ENCODE measurements at regions not wholly inside any gene's neighbourhood (a gene's known extent, or its start where the extent isn't known, plus 50 kb on each side); places are given as distances from the start of the nearest gene placed in this dataset.

DNA sequence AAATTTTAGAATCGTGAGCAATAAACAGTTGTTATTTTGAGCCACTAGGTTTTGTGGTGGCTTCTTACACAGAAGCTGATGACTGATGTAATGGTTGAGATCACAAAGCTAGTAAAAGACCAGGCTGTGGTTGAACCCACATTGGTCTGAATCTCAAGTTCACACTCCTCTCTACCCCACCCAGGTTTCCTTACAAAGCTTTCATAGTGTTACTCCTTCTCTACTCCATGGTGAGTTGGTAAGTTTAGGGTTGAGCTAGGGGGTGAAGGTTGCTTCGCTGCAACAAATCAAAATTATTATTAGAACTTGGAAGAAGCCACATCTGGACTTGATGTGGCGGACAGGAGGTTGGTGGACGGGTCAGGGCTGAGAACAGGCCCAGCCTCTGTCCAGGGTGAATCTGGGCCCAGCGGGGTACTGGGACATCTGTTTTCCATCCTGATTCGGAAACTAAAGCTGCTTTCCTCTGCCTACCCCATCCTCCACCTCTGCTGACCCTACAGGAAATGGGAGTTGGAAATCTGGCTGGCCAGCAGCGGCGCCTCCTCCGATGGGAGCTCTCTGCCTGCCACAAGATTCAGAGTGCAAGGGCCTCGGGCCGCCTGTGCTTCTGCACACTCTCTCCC lies 86.3 kb downstream of the ZFP36L2 start:
- no peak overlapping the region for H3K27ac ChIP-seq
- no peaks in the 10 kb centered on the region for H3K36me3 ChIP-seq (ENCODE audit: insufficient read depth, low read length)
- no peak for TF ChIP-seq POLR2AphosphoS5 (IDR thresholded peaks at IDR 0.05; ENCODE audit: borderline replicate concordance, low read depth, low read length)
- TF ChIP-seq FOXP2 (optimal IDR thresholded peaks at IDR 0.05; ENCODE audit: control extremely low read depth, extremely low read length, insufficient read depth) = no peak
- TF ChIP-seq EZH2 (IDR thresholded peaks at IDR 0.05) = no peak
- no peak overlapping the region for H3K4me3 ChIP-seq
- no peak for DNase-seq (ENCODE audit: low read depth, low spot score)
- no peaks in the 10 kb centered on the region for H3K9me3 ChIP-seq (ENCODE audit: low read depth, low read length)
- H3K9ac ChIP-seq (ENCODE audit: insufficient read length) = no peak overlapping the region

DNA sequence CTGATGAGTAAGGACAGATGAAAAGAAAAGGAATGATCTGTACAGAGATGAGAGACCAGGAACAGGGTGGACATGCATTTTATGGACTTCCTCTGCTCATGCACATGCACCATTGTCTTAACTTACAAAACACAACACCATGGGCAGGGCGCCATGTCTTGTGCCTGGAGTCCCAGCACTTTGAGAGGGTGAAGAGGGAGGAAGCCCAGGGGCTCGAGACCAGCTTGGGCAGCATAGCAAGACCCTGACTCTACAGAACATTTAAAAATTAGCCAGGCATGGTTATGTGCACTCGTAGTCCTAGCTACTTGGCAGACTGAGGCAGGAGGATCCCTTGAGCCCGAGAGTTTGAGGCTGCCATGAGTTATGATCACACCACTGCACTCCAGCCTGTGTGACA lies 86.9 kb downstream of the ZFP36L2 start:
- TF ChIP-seq EZH2 (IDR thresholded peaks at IDR 0.05) (no peak), POLR2AphosphoS5 (IDR thresholded peaks at IDR 0.05; ENCODE audit: borderline replicate concordance, low read depth, low read length) (no peak), FOXP2 (optimal IDR thresholded peaks at IDR 0.05; ENCODE audit: control extremely low read depth, extremely low read length, insufficient read depth) (no peak)
- Histone ChIP-seq H3K4me3 (no peak overlapping the region), H3K9me3 (ENCODE audit: low read depth, low read length) (no peaks in the 10 kb centered on the region), H3K27ac (no peak overlapping the region), H3K9ac (ENCODE audit: insufficient read length) (no peak overlapping the region), H3K36me3 (ENCODE audit: insufficient read depth, low read length) (no peaks in the 10 kb centered on the region)
- DNase-seq (ENCODE audit: low read depth, low spot score) = no peak

DNA sequence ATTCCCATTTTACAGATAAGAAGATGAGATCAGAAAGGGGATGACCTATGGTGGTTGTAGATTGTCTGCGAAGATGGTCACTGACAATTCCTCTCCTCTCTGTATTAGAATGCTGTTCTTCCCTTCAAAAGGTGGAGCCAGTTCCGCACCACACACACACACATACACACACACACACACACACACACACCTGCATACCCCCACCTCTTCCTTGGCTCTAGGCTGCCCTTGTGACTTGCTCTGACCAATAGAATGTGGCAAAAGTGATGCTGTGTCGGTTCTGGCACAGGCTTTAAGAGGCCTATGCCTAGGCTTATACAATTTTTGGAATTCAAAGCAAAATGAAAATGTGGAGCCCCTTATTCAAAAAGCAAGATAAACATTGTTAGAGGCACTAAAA lies 88.0 kb downstream of the ZFP36L2 start:
- no peak overlapping the region for H3K27ac ChIP-seq
- H3K4me3 ChIP-seq = no peak overlapping the region
- no peak for DNase-seq (ENCODE audit: low read depth, low spot score)
- H3K9me3 ChIP-seq (ENCODE audit: low read depth, low read length) = no peaks in the 10 kb centered on the region
- TF ChIP-seq EZH2 (IDR thresholded peaks at IDR 0.05) (no peak), FOXP2 (optimal IDR thresholded peaks at IDR 0.05; ENCODE audit: control extremely low read depth, extremely low read length, insufficient read depth) (no peak), POLR2AphosphoS5 (IDR thresholded peaks at IDR 0.05; ENCODE audit: borderline replicate concordance, low read depth, low read length) (no peak)
- H3K9ac ChIP-seq (ENCODE audit: insufficient read length) = no peak overlapping the region
- no peaks in the 10 kb centered on the region for H3K36me3 ChIP-seq (ENCODE audit: insufficient read depth, low read length)

DNA sequence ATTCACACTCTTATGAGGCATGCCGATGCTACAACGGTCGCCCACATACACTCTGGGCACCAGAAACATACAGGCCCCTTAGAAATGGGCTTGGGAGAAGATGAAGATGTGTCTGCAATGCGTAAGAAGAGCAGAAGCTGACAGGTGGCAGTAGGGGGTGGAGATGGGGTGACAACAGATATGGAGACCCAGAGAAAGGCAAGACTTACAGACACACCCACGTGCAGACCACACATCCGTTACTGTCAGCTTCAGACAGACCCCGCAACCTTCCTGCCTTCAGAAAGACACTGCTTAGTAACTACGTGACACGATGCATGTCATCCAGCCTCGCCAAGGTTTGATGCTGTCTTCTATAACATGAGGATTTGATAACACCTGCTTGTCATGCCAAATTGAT lies 89.5 kb downstream of the ZFP36L2 start:
- TF ChIP-seq EZH2 (IDR thresholded peaks at IDR 0.05) = no peak
- no peak for TF ChIP-seq POLR2AphosphoS5 (IDR thresholded peaks at IDR 0.05; ENCODE audit: borderline replicate concordance, low read depth, low read length)
- no peak for TF ChIP-seq FOXP2 (optimal IDR thresholded peaks at IDR 0.05; ENCODE audit: control extremely low read depth, extremely low read length, insufficient read depth)
- no peaks in the 10 kb centered on the region for H3K36me3 ChIP-seq (ENCODE audit: insufficient read depth, low read length)
- no peaks in the 10 kb centered on the region for H3K9me3 ChIP-seq (ENCODE audit: low read depth, low read length)
- H3K4me3 ChIP-seq = no peak overlapping the region
- H3K27ac ChIP-seq = no peak overlapping the region
- DNase-seq (ENCODE audit: low read depth, low spot score) = no peak
- H3K9ac ChIP-seq (ENCODE audit: insufficient read length) = no peak overlapping the region

DNA sequence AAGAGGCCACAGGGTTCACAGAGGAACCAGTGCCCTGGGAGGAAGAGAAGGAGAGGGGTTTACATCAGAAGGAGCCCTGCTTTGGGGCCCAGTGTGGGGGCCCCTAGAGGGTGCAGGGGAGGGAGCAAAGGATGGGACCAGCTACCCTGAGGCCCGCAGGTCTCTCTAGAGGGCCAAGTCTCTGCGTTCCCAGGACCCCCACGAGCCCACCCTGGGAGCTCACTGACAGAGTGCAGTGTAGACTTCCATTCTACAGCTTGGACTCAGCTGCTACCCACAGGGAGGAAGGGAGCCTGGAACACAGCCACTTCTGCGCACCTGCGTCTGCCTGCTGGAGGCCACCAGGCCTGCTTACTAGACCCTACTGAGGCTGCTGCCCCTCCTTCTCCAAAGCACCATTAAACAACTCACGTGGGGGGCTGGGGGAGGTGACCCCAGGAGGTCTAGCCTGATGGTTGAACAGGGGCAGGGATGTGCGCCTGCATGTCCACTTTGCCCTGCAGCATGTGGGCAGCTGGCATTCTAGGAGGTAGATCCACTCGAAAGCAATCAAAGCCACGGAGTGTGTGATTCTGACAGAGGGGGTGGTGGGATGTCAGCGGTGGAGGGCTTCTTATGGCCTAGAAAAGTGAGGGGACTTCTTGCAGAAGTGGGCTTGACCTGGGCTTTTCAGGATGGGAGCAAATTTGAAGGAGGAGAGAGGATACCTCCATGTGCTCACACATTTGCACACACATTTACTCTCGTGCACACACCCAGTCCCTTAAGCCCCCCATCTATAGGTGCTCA lies 90.2 kb downstream of the ZFP36L2 start:
- H3K9me3 ChIP-seq (ENCODE audit: low read depth, low read length) = no peaks in the 10 kb centered on the region
- H3K36me3 ChIP-seq (ENCODE audit: insufficient read depth, low read length) = no peaks in the 10 kb centered on the region
- H3K9ac ChIP-seq (ENCODE audit: insufficient read length) = no peak overlapping the region
- TF ChIP-seq FOXP2 (optimal IDR thresholded peaks at IDR 0.05; ENCODE audit: control extremely low read depth, extremely low read length, insufficient read depth) (no peak), EZH2 (IDR thresholded peaks at IDR 0.05) (no peak), POLR2AphosphoS5 (IDR thresholded peaks at IDR 0.05; ENCODE audit: borderline replicate concordance, low read depth, low read length) (no peak)
- no peak overlapping the region for H3K4me3 ChIP-seq
- no peak for DNase-seq (ENCODE audit: low read depth, low spot score)
- no peak overlapping the region for H3K27ac ChIP-seq

DNA sequence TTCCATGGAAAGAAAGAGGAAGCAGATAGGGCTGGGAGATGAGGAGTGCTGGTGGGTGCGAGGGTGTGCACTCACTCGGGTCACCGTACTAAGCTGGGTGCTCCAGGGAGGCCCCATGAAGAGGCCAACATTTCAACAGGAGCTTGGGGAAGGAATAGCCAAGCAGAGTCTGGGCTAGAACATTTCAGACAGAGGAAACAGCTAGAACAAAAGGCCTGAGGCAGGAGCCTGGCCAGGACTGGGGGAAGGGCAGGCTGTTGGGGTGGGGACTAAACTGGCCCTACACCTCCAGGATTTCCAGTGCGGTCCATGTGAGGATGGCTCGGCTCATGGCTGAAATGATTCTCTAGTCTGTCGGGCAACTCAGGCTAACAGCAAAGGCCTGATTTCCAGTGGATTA lies 90.8 kb downstream of the ZFP36L2 start:
- Histone ChIP-seq H3K9me3 (ENCODE audit: low read depth, low read length) (no peaks in the 10 kb centered on the region), H3K27ac (no peak overlapping the region), H3K9ac (ENCODE audit: insufficient read length) (no peak overlapping the region), H3K4me3 (no peak overlapping the region), H3K36me3 (ENCODE audit: insufficient read depth, low read length) (no peaks in the 10 kb centered on the region)
- TF ChIP-seq EZH2 (IDR thresholded peaks at IDR 0.05) = no peak
- TF ChIP-seq POLR2AphosphoS5 (IDR thresholded peaks at IDR 0.05; ENCODE audit: borderline replicate concordance, low read depth, low read length) = no peak
- TF ChIP-seq FOXP2 (optimal IDR thresholded peaks at IDR 0.05; ENCODE audit: control extremely low read depth, extremely low read length, insufficient read depth) = no peak
- DNase-seq (ENCODE audit: low read depth, low spot score) = no peak

DNA sequence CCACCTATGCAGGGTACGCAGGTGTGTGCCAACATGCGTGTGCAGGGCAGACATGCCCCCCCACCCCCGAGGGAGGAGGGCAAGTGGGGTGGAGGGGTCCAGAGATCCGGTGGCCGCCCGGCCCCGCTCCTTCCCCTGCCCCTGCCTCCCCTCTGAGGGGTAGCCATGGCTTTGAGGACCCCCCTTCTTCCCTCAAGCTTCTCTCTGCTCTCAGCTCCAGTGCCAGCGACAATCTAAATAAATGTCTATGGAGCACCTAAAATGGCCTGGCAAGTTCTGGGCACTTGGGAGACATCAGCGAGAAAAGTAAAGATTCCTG lies 91.9 kb downstream of the ZFP36L2 start:
- no peak for TF ChIP-seq POLR2AphosphoS5 (IDR thresholded peaks at IDR 0.05; ENCODE audit: borderline replicate concordance, low read depth, low read length)
- no peak for TF ChIP-seq EZH2 (IDR thresholded peaks at IDR 0.05)
- TF ChIP-seq FOXP2 (optimal IDR thresholded peaks at IDR 0.05; ENCODE audit: control extremely low read depth, extremely low read length, insufficient read depth) = no peak
- DNase-seq (ENCODE audit: low read depth, low spot score) = no peak
- H3K36me3 ChIP-seq (ENCODE audit: insufficient read depth, low read length) = no peaks in the 10 kb centered on the region
- no peaks in the 10 kb centered on the region for H3K9me3 ChIP-seq (ENCODE audit: low read depth, low read length)
- no peak overlapping the region for H3K9ac ChIP-seq (ENCODE audit: insufficient read length)
- no peak overlapping the region for H3K4me3 ChIP-seq
- no peak overlapping the region for H3K27ac ChIP-seq

DNA sequence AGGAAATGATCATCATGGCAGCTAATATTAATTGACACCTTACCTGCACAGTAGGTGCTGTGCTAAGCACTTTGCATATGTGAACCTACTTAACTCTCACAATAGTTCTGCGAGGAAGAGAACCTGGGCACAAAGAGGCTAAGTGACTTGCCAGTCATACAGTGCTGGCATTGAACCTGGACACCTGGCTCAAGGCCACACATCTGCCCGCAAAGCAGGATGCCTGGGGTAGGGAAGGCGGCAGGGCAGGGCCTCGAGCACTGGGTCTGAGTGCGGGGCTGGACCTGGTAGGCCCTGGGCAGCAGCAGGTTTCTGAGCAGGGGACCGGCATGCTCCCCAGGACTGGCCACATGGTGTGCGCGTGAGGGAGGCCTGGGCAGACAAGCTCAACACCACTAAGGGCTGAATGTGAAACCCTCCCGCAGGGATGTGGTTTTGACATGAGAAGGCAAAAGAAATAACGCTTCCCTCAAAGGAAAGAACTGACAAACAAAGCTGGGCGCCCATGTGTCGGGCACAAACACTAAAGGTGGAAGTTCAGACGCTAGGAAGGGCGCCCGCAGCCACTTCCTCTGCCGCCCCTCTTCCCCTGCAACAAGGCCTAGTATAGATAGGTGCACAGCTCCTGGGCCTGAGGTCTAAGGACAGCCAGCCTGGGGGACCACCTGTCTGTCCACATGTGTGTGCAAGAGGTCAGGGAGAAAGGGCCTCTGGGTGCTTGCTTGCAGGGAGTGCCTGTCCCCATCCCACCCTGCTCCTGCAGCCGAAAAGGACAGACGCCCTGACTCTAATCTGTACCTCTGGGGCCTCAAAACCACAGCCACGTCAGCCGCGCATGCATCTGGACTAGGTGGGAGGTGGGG lies 92.5 kb downstream of the ZFP36L2 start:
- TF ChIP-seq POLR2AphosphoS5 (IDR thresholded peaks at IDR 0.05; ENCODE audit: borderline replicate concordance, low read depth, low read length) (no peak), FOXP2 (optimal IDR thresholded peaks at IDR 0.05; ENCODE audit: control extremely low read depth, extremely low read length, insufficient read depth) (no peak), EZH2 (IDR thresholded peaks at IDR 0.05) (no peak)
- H3K36me3 ChIP-seq (ENCODE audit: insufficient read depth, low read length) = no peaks in the 10 kb centered on the region
- no peak overlapping the region for H3K9ac ChIP-seq (ENCODE audit: insufficient read length)
- H3K9me3 ChIP-seq (ENCODE audit: low read depth, low read length) = no peaks in the 10 kb centered on the region
- no peak overlapping the region for H3K27ac ChIP-seq
- no peak overlapping the region for H3K4me3 ChIP-seq
- DNase-seq (ENCODE audit: low read depth, low spot score) = no peak

All from SK-N-MC (cell line).